Coronary artery (tissue), 2 donors: ENCODE measurements at regions not wholly inside any gene's neighbourhood (a gene's known extent, or its start where the extent isn't known, plus 50 kb on each side); places are given as distances from the start of the nearest gene placed in this dataset.
"Not testable (repeated sequence)": the region's sequence is repeated elsewhere in the genome, so short reads cannot be mapped to it uniquely, and the experiment has no call there.

Experiments
- DNase-seq: peaks from one replicate; pipeline ENCODE4 v3.0.0-alpha.2; 2017; ENCODE audit warnings: low spot score
- H3K27ac ChIP-seq, 2 donors: fragments of 200-600 bp; sonication (generic); one replicate each; pipeline ENCODE4 v1.5.1; 2016 to 2019
- H3K4me3 ChIP-seq: fragments of 200-600 bp; sonication (generic); 2 replicates; pipeline ENCODE4 v1.5.1; 2016; ENCODE audit warnings: mild to moderate bottlenecking, moderate library complexity
- TF ChIP-seq, protein P1 (sequence below): fragments of 200-600 bp; sonication (generic); IDR thresholded peaks from one replicate; pipeline ENCODE4 v1.5.1; 2019; ENCODE audit warnings: antibody characterized with exemption

GRCh38 chr14:38384741-38385140, 128.8 kb upstream of the CLEC14A start:
- no peak overlapping the region for H3K4me3 ChIP-seq
- H3K27ac ChIP-seq = no peak overlapping the region
- TF ChIP-seq, protein P1, sequence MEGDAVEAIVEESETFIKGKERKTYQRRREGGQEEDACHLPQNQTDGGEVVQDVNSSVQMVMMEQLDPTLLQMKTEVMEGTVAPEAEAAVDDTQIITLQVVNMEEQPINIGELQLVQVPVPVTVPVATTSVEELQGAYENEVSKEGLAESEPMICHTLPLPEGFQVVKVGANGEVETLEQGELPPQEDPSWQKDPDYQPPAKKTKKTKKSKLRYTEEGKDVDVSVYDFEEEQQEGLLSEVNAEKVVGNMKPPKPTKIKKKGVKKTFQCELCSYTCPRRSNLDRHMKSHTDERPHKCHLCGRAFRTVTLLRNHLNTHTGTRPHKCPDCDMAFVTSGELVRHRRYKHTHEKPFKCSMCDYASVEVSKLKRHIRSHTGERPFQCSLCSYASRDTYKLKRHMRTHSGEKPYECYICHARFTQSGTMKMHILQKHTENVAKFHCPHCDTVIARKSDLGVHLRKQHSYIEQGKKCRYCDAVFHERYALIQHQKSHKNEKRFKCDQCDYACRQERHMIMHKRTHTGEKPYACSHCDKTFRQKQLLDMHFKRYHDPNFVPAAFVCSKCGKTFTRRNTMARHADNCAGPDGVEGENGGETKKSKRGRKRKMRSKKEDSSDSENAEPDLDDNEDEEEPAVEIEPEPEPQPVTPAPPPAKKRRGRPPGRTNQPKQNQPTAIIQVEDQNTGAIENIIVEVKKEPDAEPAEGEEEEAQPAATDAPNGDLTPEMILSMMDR = no peak

GRCh38 chr14:38367922-38368321, 112.0 kb upstream of the CLEC14A start:
- TF ChIP-seq, protein P1 = no peak
- H3K4me3 ChIP-seq = no peak overlapping the region
- H3K27ac ChIP-seq = no peak overlapping the region
- no peak for DNase-seq

More at GRCh38 chr14:38384741-38385140, 128.8 kb upstream of the CLEC14A start:
- DNase-seq = no peak

DNA sequence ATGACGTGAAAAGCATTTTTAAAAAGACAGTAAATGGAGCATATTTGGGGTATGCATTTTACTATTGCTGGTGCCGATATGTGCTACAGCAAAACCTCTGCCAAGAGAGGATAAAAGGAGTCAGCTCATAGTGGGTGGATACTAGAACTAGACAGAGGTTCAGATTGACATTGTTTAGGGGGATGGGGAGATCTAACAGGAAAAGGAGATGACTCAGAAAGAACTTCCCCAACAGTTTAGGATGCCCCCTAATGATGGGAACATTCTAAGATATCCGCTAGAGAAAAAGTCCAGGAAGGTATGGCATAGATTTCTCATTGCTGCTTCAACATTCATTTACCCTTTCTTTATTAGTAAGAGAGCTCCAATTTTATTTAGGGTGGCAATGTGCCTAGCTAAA, 110.5 kb upstream of the CLEC14A start:
- DNase-seq = no peak
- TF ChIP-seq, protein P1 = no peak
- H3K27ac ChIP-seq = no peak overlapping the region
- no peak overlapping the region for H3K4me3 ChIP-seq

- Histone ChIP-seq H3K27ac (no peak overlapping the region), H3K4me3 (no peak overlapping the region)
- no peak for DNase-seq
- TF ChIP-seq, protein P1 = no peak
Measured at GRCh38 chr14:38363217-38363616, 107.3 kb upstream of the CLEC14A start.

DNA sequence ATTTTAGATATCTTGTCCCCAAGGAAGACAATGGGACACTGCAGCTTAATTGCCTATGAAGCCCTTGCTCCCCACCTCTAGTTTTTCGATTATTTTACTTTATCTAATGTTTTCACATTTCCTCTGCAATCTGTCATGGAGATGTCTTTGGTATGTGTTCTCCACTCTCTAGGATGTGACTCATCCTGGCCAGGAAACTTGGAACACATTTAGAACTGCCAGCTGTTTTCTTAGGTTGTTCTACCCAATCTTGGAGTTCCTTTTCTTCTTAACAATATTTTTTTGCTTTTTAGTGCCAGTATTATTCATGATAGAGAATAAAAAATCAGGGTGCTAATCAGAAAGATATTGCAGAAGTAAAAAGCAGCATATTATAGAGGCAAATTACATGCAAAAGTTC, 101.7 kb upstream of the CLEC14A start:
- DNase-seq = no peak
- H3K4me3 ChIP-seq = no peak overlapping the region
- TF ChIP-seq, protein P1 = no peak
- H3K27ac ChIP-seq = no peak overlapping the region

DNA sequence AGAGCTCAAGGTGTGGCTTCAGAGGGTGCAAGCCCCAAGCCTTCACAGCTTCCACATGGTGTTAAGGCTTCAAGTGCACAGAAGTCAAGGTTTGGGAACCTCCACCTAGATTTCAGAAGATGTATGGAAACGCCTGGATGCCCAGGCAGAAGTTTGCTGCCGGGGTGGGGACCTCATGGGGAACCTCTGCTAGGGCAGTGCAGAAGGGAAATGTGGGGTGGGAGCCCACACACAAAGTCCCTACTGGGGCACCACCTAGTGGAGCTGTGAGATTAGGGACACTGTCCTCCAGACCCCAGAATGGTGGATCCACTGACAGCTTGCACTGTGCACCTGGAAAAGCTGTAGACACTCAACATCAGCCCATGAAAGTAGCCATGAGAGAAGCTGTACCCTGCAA, 99.6 kb upstream of the CLEC14A start:
- DNase-seq, H3K4me3 ChIP-seq, H3K27ac ChIP-seq: not testable (repeated sequence)

GRCh38 chr14:38350102-38350501, 94.2 kb upstream of the CLEC14A start:
- no peak for DNase-seq
- TF ChIP-seq, protein P1 = no peak
- H3K4me3 ChIP-seq = no peak overlapping the region
- no peak overlapping the region for H3K27ac ChIP-seq

DNA sequence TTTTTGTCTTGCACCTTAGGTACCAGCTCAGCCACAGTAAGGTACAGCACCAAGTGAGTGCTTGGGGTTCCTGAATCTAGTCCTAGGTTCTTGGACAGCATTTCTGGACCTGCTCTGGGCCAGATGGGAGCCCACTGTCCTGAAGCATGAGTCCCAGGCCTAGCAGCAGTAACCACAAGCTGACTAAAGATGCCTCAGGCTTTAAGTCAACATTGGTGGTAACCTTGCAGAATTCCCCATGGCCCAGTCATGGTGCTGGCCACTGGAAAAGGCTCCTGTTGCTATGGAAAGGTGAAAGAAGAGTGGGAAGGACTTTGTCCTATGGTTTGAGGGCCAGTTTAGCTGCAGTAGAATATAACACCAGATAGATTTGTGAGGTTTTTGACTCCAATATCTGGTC, 86.9 kb upstream of the CLEC14A start:
- TF ChIP-seq, protein P1 = no peak
- DNase-seq = no peak
- H3K4me3 ChIP-seq = no peak overlapping the region
- H3K27ac ChIP-seq = no peak overlapping the region
